Prostate gland (tissue), 2 donors: ENCODE measurements at regions not wholly inside any gene's neighbourhood (a gene's known extent, or its start where the extent isn't known, plus 50 kb on each side); places are given as distances from the start of the nearest gene placed in this dataset.

Source experiments
- DNase-seq: peaks from one replicate; pipeline ENCODE4 v3.0.0-alpha.2; 2019; ENCODE audit warnings: low spot score
- H3K27ac ChIP-seq, 2 donors: fragments of 200-600 bp; sonication (generic); 2 replicates each; pipeline ENCODE4 v1.5.1; 2017 to 2019
- H3K27me3 ChIP-seq: fragments of 200-600 bp; sonication (generic); replicated peaks from 2 replicates; pipeline ENCODE4 v1.5.1; 2019; ENCODE audit not compliant: insufficient read depth
- H3K36me3 ChIP-seq, 2 donors: fragments of 200-600 bp; sonication (generic); 1 replicate in 1 of 2; 2 replicates in 1 of 2; pipeline versions ENCODE4 v1.5.1 to v1.8.1; 2017 to 2019
- H3K4me1 ChIP-seq: fragments of 200-600 bp; sonication (generic); replicated peaks from 2 replicates; pipeline ENCODE4 v1.5.1; 2019
- H3K4me3 ChIP-seq, 2 donors: fragments of 200-600 bp; sonication (generic); 2 replicates each; pipeline ENCODE4 v1.5.1; 2017 to 2019
- H3K9me3 ChIP-seq: fragments of 200-600 bp; sonication (generic); 2 replicates; pipeline ENCODE4 v1.5.1; 2017
- POLR2A ChIP-seq: fragments of 450-650 bp; IDR thresholded peaks from one replicate; pipeline ENCODE4 v1.6.1; 2016; ENCODE audit warnings: antibody characterized with exemption, mild to moderate bottlenecking
- POLR2AphosphoS5 ChIP-seq: sonication (generic); formaldehyde crosslinking; IDR thresholded peaks from one replicate; pipeline ENCODE4 v1.6.1; 2017; ENCODE audit warnings: antibody characterized with exemption
- WGBS: methylation state at CpG from one replicate; pipeline ENCODE4 v1.1.5; 2018; 5-methylcytosine and 5-hydroxymethylcytosine counted together
- intact Hi-C: fragments of 100-400 bp; cut with DNase I; formaldehyde crosslinking; loops from one replicate; pipeline ENCODE4 v1.14.2; 2022
- TF ChIP-seq, protein P1 (sequence below), 4 experiments: fragments of 200-600 bp in 2 of 4; fragments of 450-650 bp in 2 of 4; sonication (generic) in 2 of 4; IDR thresholded peaks; 1 replicate in 3 of 4; 2 replicates in 1 of 4; pipeline ENCODE4 v1.5.1; 2016 to 2019; ENCODE audit warnings: antibody characterized with exemption in 4 of 4, mild to moderate bottlenecking in 2 of 4, moderate library complexity in 2 of 4

DNA sequence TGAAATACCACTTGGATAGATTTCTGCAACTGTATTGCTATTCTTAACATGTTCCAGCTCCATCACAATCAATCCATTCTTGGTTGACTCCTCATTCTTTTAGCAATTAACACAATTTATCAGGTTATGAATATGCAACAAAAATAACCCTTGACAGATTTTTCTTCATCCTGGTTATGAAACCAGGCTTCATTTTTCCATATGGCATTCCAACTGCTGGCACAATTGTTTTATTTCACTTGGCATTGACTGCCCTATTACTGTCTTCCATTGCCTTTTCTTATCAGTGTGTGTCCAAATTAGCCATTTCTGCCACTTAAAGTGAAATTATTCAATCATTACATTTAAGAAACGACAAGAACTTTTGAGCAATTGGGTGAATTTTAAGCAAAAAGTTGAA is 388.8 kb upstream of the EPHA5 start:
- H3K27me3 ChIP-seq = no peaks in the 10 kb centered on the region
- H3K4me1 ChIP-seq = no peaks in the 10 kb centered on the region
- DNase-seq = no peak
- 74% methylated on average over 1 of the region's 1 CpG for WGBS
- no peak overlapping the region for H3K4me3 ChIP-seq
- TF ChIP-seq POLR2A = no peak
- no peak for TF ChIP-seq POLR2AphosphoS5
- TF ChIP-seq, protein P1, sequence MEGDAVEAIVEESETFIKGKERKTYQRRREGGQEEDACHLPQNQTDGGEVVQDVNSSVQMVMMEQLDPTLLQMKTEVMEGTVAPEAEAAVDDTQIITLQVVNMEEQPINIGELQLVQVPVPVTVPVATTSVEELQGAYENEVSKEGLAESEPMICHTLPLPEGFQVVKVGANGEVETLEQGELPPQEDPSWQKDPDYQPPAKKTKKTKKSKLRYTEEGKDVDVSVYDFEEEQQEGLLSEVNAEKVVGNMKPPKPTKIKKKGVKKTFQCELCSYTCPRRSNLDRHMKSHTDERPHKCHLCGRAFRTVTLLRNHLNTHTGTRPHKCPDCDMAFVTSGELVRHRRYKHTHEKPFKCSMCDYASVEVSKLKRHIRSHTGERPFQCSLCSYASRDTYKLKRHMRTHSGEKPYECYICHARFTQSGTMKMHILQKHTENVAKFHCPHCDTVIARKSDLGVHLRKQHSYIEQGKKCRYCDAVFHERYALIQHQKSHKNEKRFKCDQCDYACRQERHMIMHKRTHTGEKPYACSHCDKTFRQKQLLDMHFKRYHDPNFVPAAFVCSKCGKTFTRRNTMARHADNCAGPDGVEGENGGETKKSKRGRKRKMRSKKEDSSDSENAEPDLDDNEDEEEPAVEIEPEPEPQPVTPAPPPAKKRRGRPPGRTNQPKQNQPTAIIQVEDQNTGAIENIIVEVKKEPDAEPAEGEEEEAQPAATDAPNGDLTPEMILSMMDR (IDR thresholded peaks at IDR 0.05) = no peak
- H3K9me3 ChIP-seq = no peaks in the 10 kb centered on the region
- intact Hi-C loops = no loop called here
- no peak overlapping the region for H3K27ac ChIP-seq
- no peaks in the 10 kb centered on the region for H3K36me3 ChIP-seq

DNA sequence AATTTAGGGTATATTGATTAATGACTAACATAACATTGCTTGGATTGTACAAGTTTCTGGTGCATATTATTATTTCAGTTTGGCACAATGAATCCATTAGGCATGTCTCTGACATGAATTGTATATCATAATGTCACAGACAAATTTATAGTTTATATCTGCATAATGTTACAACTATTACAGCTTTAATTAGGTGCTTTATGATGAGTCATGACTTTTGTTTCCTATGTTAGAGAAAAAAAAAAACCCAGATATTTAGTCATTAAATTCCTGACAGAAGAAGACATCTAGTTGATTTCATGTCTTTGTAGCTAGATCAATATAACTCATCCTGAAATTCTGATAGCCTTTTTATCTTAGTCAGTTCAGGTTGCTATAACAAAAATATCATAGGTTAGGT is 385.7 kb upstream of the EPHA5 start:
- no peak for TF ChIP-seq POLR2AphosphoS5
- TF ChIP-seq, protein P1 (IDR thresholded peaks at IDR 0.05) = no peak
- TF ChIP-seq POLR2A = no peak

DNA sequence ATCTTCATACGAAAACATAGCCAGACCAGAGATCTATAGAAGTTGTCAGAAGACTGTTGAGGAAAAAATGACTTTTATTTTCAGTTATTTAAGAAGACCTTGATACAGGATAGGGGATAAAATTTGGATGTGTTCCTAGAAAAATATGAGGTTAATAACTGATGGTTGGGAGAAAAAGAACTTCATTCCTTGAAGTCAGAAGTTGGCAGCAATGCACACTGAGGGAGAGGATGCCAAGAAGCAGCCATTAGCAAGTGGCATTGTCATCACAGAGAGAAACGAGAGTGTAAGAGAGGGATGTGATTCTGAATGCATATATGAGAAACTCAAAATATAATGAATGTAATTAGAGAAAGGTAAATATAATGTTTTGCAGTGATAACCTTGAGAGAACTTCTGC is 382.1 kb upstream of the EPHA5 start:
- Histone ChIP-seq H3K4me3 (no peak overlapping the region), H3K9me3 (no peaks in the 10 kb centered on the region), H3K27me3 (no peaks in the 10 kb centered on the region), H3K4me1 (no peaks in the 10 kb centered on the region), H3K27ac (no peak overlapping the region), H3K36me3 (no peaks in the 10 kb centered on the region)
- no peak for DNase-seq
- 47% methylated on average over 2 of the region's 2 CpGs for WGBS
- TF ChIP-seq POLR2AphosphoS5 (no peak), POLR2A (no peak)
- TF ChIP-seq, protein P1 (IDR thresholded peaks at IDR 0.05) = no peak
- intact Hi-C loops = no loop called here

More for the DNA sequence above, 385.7 kb upstream of the EPHA5 start:
- intact Hi-C loops = no loop called here
- Histone ChIP-seq H3K4me3 (no peak overlapping the region), H3K27ac (no peak overlapping the region), H3K36me3 (no peaks in the 10 kb centered on the region), H3K4me1 (no peaks in the 10 kb centered on the region), H3K9me3 (no peaks in the 10 kb centered on the region), H3K27me3 (no peaks in the 10 kb centered on the region)
- DNase-seq = no peak

DNA sequence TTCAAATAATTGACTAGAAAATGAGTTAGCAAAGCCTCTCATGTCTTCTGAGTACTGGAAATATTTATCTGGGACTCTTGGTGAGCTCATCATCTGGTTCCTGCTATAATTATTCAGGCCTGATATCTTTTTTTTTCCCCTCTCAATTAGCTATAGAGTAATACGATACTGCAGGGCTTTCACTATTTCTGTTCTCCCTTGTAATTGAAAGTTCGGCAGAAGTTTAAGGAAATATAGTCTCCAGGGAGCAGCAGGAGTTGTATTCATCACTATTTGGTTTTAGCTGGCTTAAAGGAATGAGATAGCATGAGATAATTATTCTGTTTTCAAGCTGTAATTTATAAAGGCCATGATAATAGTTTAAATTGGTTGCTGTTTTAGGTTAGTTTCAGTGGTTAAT is 378.6 kb upstream of the EPHA5 start:
- H3K9me3 ChIP-seq = no peaks in the 10 kb centered on the region
- no peak for TF ChIP-seq POLR2AphosphoS5
- TF ChIP-seq POLR2A = no peak
- TF ChIP-seq, protein P1 (IDR thresholded peaks at IDR 0.05) = no peak
- H3K27ac ChIP-seq = no peak overlapping the region
- H3K27me3 ChIP-seq = no peaks in the 10 kb centered on the region
- 37% methylated on average over 2 of the region's 2 CpGs for WGBS
- intact Hi-C loops = no loop called here
- no peaks in the 10 kb centered on the region for H3K36me3 ChIP-seq
- H3K4me3 ChIP-seq = no peak overlapping the region
- H3K4me1 ChIP-seq = no peaks in the 10 kb centered on the region
- DNase-seq = no peak

DNA sequence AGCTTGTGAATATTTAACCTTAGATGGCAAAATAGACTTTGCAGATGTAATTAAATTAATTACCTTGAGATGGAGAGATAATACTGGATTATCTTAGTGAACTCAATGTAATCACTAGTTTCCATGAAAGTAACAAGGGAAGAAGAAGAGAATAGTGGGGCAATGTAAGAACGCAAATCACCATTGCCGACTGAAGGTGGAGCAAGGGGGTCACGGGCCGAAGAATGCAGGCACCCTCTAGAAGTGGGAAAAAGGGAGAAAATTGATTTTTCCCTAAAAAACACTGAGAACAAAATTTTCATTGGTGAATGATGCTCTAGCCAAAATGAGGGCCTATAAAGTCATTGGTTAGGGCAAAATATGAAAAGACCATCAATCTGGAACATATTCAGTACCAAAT is 375.6 kb upstream of the EPHA5 start:
- H3K27ac ChIP-seq = no peak overlapping the region
- H3K9me3 ChIP-seq = no peaks in the 10 kb centered on the region
- H3K27me3 ChIP-seq = no peaks in the 10 kb centered on the region
- no peaks in the 10 kb centered on the region for H3K36me3 ChIP-seq
- intact Hi-C loops = no loop called here
- no peak overlapping the region for H3K4me3 ChIP-seq
- no peak for DNase-seq
- 67% methylated on average over 4 of the region's 4 CpGs for WGBS
- H3K4me1 ChIP-seq = no peaks in the 10 kb centered on the region
- TF ChIP-seq POLR2AphosphoS5 = no peak
- TF ChIP-seq POLR2A = no peak
- TF ChIP-seq, protein P1 (IDR thresholded peaks at IDR 0.05) = no peak
